ENCODE measurements at regions not wholly inside any gene's neighbourhood (a gene's known extent, or its start where the extent isn't known, plus 50 kb on each side); places are given as distances from the start of the nearest gene placed in this dataset.
"Not testable (repeated sequence)": the region's sequence is repeated elsewhere in the genome, so short reads cannot be mapped to it uniquely, and the experiment has no call there.

DNA sequence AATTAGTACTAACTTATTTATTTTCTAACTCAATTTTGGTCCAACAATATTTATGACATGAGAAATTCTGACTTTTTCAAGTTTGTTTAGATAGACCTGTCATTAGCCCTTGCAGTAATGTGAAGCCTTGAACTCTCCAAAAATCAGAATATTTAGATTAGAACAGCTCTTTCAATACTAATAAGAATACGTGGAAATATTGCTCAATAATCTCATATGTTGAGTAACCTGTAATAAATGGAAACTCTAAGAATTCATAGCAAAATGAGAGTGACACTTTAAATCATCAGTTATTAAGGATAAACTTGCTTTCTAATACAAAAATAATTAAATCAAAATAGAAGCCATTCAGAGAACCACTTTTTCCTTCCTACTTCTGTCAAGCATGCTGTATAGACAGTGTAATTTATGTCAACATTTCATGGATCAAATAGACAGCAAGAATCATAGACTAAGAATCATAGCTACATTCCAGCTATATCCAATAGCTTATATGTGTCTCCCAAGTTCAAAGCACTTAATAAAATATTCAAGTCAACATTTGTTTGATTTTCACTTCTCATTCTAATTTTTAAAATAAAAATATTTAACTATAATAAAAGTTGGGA lies 710.3 kb upstream of the SOX11 start:
- H3K4me1 ChIP-seq (ENCODE audit: control insufficient read depth, low read length): no peaks in the 10 kb centered on the region
- no peaks in the 10 kb centered on the region for H3K79me2 ChIP-seq (ENCODE audit: control insufficient read depth, low read length)
- no peak overlapping the region for H3K27ac ChIP-seq (ENCODE audit: low read depth, low read length)
- H4K20me1 ChIP-seq (ENCODE audit: control insufficient read depth, insufficient read depth, low read depth, low read length): no peaks in the 10 kb centered on the region
- H3K4me3 ChIP-seq (ENCODE audit: low read length): no peak overlapping the region
- no peaks in the 10 kb centered on the region for H3F3A ChIP-seq (ENCODE audit: control insufficient read depth, insufficient read depth)
- no peaks in the 10 kb centered on the region for H3K9me3 ChIP-seq (ENCODE audit: control insufficient read depth, insufficient read depth, low read length)
- no peaks in the 10 kb centered on the region for H3K27me3 ChIP-seq (ENCODE audit: control insufficient read depth, low read length)
- H3K9me2 ChIP-seq (replicated peaks; ENCODE audit: control insufficient read depth, low read length): no peaks in the 10 kb centered on the region
- no peaks in the 10 kb centered on the region for H3K36me3 ChIP-seq (ENCODE audit: control insufficient read depth, low read length)
- TF ChIP-seq EZH2phosphoT487 (IDR thresholded peaks at IDR 0.05; ENCODE audit: borderline replicate concordance, low read length): no peak
- TF ChIP-seq, protein P1, sequence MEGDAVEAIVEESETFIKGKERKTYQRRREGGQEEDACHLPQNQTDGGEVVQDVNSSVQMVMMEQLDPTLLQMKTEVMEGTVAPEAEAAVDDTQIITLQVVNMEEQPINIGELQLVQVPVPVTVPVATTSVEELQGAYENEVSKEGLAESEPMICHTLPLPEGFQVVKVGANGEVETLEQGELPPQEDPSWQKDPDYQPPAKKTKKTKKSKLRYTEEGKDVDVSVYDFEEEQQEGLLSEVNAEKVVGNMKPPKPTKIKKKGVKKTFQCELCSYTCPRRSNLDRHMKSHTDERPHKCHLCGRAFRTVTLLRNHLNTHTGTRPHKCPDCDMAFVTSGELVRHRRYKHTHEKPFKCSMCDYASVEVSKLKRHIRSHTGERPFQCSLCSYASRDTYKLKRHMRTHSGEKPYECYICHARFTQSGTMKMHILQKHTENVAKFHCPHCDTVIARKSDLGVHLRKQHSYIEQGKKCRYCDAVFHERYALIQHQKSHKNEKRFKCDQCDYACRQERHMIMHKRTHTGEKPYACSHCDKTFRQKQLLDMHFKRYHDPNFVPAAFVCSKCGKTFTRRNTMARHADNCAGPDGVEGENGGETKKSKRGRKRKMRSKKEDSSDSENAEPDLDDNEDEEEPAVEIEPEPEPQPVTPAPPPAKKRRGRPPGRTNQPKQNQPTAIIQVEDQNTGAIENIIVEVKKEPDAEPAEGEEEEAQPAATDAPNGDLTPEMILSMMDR (IDR thresholded peaks at IDR 0.05; ENCODE audit: low read depth, low read length, poor library complexity, severe bottlenecking): no peak
- H3K4me2 ChIP-seq (ENCODE audit: low read length): no peak overlapping the region

GRCh38 chr2:4988444-4988843 lies 703.7 kb upstream of the SOX11 start:
- not testable (repeated sequence) for H4K20me1 ChIP-seq (ENCODE audit: control insufficient read depth, insufficient read depth, low read depth, low read length); H3K4me3 ChIP-seq (ENCODE audit: low read length); H3K4me2 ChIP-seq (ENCODE audit: low read length); H3K9me2 ChIP-seq (replicated peaks; ENCODE audit: control insufficient read depth, low read length); H3K27me3 ChIP-seq (ENCODE audit: control insufficient read depth, low read length); H3K4me1 ChIP-seq (ENCODE audit: control insufficient read depth, low read length); H3K27ac ChIP-seq (ENCODE audit: low read depth, low read length); H3K79me2 ChIP-seq (ENCODE audit: control insufficient read depth, low read length); H3F3A ChIP-seq (ENCODE audit: control insufficient read depth, insufficient read depth); H3K9me3 ChIP-seq (ENCODE audit: control insufficient read depth, insufficient read depth, low read length); H3K36me3 ChIP-seq (ENCODE audit: control insufficient read depth, low read length)

GRCh38 chr2:4992226-4992625 lies 700.0 kb upstream of the SOX11 start:
- TF ChIP-seq, protein P1 (IDR thresholded peaks at IDR 0.05; ENCODE audit: low read depth, low read length, poor library complexity, severe bottlenecking): no peak
- TF ChIP-seq EZH2phosphoT487 (IDR thresholded peaks at IDR 0.05; ENCODE audit: borderline replicate concordance, low read length): no peak
- no peaks in the 10 kb centered on the region for H3K9me3 ChIP-seq (ENCODE audit: control insufficient read depth, insufficient read depth, low read length)

DNA sequence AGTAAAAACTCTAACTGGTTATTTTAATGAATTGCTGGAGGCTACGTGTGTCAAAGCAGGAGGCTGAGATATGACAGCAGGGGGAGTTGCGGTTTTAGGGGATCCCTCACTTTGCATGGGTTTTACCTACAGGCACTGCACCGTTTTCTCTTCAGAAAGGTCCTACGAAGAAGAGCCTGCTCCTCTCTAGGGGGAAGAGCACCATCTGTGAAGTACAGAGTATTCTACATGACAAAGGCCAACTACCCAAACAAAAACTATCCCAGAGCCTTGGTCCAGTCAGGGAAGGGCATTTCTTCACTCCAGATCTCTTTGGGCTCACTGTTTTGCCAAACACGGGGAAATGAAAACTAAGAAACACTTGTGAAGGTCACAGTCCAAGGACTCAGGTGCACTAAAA lies 696.7 kb upstream of the SOX11 start:
- no peaks in the 10 kb centered on the region for H4K20me1 ChIP-seq (ENCODE audit: control insufficient read depth, insufficient read depth, low read depth, low read length)
- no peak for TF ChIP-seq EZH2phosphoT487 (IDR thresholded peaks at IDR 0.05; ENCODE audit: borderline replicate concordance, low read length)
- TF ChIP-seq, protein P1 (IDR thresholded peaks at IDR 0.05; ENCODE audit: low read depth, low read length, poor library complexity, severe bottlenecking): no peak
- H3K79me2 ChIP-seq (ENCODE audit: control insufficient read depth, low read length): no peaks in the 10 kb centered on the region
- H3K9me2 ChIP-seq (replicated peaks; ENCODE audit: control insufficient read depth, low read length): no peaks in the 10 kb centered on the region
- no peaks in the 10 kb centered on the region for H3K36me3 ChIP-seq (ENCODE audit: control insufficient read depth, low read length)
- no peaks in the 10 kb centered on the region for H3K4me1 ChIP-seq (ENCODE audit: control insufficient read depth, low read length)
- no peak overlapping the region for H3K4me3 ChIP-seq (ENCODE audit: low read length)
- no peaks in the 10 kb centered on the region for H3K27me3 ChIP-seq (ENCODE audit: control insufficient read depth, low read length)
- H3F3A ChIP-seq (ENCODE audit: control insufficient read depth, insufficient read depth): no peaks in the 10 kb centered on the region
- no peak overlapping the region for H3K27ac ChIP-seq (ENCODE audit: low read depth, low read length)
- no peak overlapping the region for H3K4me2 ChIP-seq (ENCODE audit: low read length)
- no peaks in the 10 kb centered on the region for H3K9me3 ChIP-seq (ENCODE audit: control insufficient read depth, insufficient read depth, low read length)

More at GRCh38 chr2:4992226-4992625, 700.0 kb upstream of the SOX11 start:
- H3K4me2 ChIP-seq (ENCODE audit: low read length): no peak overlapping the region
- no peaks in the 10 kb centered on the region for H3K79me2 ChIP-seq (ENCODE audit: control insufficient read depth, low read length)
- H3K9me2 ChIP-seq (replicated peaks; ENCODE audit: control insufficient read depth, low read length): no peaks in the 10 kb centered on the region
- no peak overlapping the region for H3K27ac ChIP-seq (ENCODE audit: low read depth, low read length)
- no peaks in the 10 kb centered on the region for H3K27me3 ChIP-seq (ENCODE audit: control insufficient read depth, low read length)
- H3K4me3 ChIP-seq (ENCODE audit: low read length): no peak overlapping the region
- no peaks in the 10 kb centered on the region for H3K4me1 ChIP-seq (ENCODE audit: control insufficient read depth, low read length)
- H3K36me3 ChIP-seq (ENCODE audit: control insufficient read depth, low read length): no peaks in the 10 kb centered on the region
- no peaks in the 10 kb centered on the region for H4K20me1 ChIP-seq (ENCODE audit: control insufficient read depth, insufficient read depth, low read depth, low read length)
- H3F3A ChIP-seq (ENCODE audit: control insufficient read depth, insufficient read depth): no peaks in the 10 kb centered on the region
